ENCODE measurements at regions not wholly inside any gene's neighbourhood (a gene's known extent, or its start where the extent isn't known, plus 50 kb on each side); places are given as distances from the start of the nearest gene placed in this dataset.

GRCh38 chr5:173720953-173721600 lies 104.6 kb upstream of the BOD1 start:
- TF ChIP-seq CTCF (IDR thresholded peaks at IDR 0.05; ENCODE audit: low read depth, low read length, poor library complexity, severe bottlenecking): no peak
- TF ChIP-seq EZH2phosphoT487 (IDR thresholded peaks at IDR 0.05; ENCODE audit: borderline replicate concordance, low read length): no peak
